SKM-1 (cell line): ENCODE measurements at regions not wholly inside any gene's neighbourhood (a gene's known extent, or its start where the extent isn't known, plus 50 kb on each side); places are given as distances from the start of the nearest gene placed in this dataset.
"Not testable (repeated sequence)": the region's sequence is repeated elsewhere in the genome, so short reads cannot be mapped to it uniquely, and the experiment has no call there.

Source experiments
- DNase-seq: peaks from one replicate; lab custom pipeline; 2025; ENCODE audit not compliant: unreplicated experiment; lab: John Stamatoyannopoulos, UW

DNA sequence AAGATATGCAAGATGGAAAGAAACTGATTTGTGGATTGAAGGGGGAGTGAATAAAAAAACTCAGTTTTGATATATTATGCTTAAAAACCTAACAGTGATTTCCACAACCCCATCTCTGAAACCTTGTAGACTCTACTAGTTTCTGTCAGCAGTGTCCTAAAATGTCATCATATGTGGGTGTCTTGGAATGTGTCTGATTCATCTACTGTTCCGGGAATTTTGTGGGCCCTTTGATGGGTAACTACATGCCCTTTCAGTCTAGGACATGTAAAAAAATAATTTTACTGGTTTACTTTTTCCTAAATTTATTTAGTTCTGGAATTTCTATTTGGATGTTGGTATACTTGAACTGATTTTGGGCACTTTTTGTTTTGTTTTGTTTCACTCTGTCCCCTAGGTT is 118.9 kb upstream of the NMUR2 start:
- no peak for DNase-seq

DNA sequence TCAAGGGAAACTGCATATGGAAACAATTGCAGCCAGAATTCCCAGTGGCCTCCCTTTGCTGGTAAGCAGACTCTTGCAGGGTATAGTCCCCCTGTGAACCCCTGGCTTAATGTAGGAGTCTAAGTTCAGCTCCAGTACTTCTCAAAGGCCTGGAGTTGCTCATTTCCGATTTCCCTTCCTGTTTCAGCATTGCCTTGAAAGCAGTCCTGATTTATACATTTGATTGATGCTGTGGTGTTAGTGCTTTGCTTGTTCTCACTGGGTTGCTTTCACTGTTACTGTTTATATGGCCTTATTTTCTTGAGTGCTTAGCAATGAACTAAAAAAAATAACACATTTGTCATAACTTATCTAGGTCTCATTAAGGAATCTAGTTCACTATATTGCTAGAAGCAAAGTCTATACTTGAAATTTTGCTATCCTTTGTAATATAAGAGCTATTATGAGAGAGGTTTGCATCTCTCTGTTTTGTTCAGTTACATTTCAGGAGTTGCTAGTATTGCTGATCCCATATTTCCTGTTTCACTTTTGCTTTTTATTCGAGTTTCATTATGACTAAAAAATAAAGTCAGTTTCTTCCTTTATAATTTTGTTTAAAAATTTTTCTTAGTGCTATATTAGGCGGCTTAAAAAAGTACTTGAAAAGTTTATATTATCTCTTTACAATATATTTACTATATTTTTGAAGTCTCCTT is 122.4 kb upstream of the NMUR2 start:
- DNase-seq: no peak

DNA sequence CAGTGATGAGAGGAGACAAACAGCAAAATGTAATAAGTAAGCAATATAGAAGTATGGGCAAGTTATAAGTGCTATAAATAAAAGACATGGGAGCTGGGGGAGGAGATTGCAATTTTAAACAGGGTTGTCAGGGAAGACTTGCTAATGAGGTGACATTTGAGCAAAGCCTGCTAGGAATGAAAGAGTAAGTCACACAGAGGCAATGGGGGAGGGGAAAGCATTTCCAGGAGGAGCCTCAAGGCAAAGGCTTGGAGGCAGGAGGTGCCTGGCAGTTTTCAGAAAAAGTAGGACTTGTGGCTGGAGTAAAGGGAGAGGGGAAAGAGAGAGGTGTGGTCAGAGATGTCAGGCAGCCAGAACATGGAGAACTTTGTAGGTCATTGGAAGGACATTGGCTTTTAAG is 124.4 kb upstream of the NMUR2 start:
- DNase-seq: no peak

DNA sequence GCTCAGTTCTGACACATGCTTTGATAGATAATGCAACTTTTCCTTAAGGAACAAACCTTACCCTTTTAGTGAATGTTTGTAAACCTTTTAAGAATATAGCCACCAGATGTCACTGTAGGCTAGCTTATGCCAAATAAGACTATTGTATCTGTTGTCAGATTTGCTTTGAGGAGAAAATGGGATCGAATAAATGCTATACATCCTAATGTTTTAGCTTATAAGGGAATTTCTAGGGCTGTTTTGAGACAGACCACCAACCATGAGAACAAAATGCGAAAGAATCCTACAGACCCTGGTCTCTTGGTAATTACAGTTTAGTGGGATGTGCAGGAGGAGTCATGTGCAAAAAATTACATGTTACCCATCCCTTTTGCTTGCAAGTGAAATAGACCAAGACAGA is 127.6 kb upstream of the NMUR2 start:
- DNase-seq: peak; percentile 3

DNA sequence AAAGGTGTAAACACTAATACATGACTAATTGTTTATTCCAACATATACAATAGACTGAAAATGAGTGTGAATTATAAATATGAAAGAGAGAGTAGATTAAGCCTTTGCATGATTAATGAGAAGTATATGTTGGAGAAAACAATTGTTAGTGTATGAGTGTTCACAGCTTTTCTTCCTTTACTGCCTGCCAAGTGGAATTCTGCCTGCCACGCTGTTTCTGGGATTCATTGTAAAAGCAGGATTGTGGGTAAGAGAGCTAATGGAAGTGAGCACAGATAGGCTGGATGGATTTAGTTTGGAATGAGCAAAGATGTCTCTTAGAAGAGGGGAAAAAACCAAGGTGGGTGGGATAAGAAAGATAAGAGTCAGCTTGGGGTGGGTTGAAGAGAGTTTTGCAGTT is 129.6 kb upstream of the NMUR2 start:
- DNase-seq: no peak

- DNase-seq: no peak
Measured at GRCh38 chr5:152542741-152543140, 137.7 kb upstream of the NMUR2 start.

DNA sequence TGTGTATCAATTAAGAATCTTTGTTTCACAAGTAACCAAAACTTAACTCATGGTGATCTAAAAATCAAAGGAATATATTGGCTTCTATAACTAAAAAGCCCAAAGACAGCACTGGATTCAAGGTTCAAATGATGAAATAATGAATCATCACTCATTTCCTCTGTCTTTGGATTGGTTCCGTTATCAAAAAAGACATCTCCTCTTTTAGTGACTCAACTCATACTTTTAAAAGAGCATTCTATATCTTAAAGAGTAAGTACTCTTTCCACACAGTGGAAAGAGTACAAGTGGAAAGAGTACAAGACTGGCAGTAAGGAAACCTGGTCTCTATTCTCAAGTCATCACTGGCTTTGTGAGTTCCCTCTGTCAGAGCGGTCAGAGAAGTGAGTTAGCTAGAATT is 141.4 kb upstream of the NMUR2 start:
- no peak for DNase-seq

GRCh38 chr5:152547202-152547601 is 142.1 kb upstream of the NMUR2 start:
- no peak for DNase-seq

DNA sequence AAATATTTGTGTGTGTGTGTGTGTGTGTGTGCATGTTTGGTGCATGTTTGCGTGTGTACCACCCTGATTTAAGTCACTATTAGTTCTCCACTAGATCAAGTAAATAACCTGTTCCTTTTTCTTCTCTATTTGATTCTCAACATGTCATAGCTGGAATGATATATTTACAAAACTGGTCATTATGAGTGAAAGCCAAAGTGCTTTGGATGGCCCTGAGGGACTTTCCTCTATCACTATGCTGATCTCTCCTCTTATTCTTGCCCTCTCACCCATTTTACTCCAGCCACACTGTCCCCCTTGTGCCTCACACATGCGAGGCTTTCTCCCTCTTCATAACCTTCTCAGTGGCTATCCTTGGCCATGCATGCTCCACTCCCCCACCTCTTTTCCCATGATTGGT is 144.6 kb upstream of the NMUR2 start:
- no peak for DNase-seq

- DNase-seq: no peak
Measured at GRCh38 chr5:152551061-152551460, 146.0 kb upstream of the NMUR2 start.

GRCh38 chr5:152556784-152557183 is 151.7 kb upstream of the NMUR2 start:
- no peak for DNase-seq

DNA sequence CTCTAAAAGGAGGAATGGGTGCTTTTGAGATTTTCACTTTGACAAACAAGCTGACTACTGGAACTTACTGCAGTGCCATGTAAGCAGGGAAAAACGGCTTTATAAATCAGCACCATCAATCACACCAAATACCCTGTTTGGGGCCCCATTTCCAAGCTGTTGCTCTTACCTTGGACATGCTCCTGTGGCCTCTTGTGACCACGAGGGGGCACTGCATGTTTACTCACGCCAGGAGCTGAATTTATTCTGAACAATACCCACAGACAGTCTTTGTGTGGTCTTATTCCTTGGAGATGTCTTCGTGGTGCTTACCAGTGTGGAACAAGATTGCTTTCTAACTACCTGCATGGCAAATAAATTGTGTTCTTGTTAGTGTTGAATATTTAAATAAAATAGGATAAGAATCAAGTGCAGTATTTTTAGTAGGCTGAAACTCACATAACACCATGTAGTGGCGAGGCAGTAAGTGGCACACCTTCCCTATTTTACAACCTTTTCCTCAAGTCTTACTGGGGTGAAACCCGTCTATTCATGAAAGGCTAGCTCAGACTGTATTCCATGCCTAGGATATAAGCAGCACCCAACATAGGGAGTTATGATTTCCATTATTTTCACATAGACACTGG is 155.5 kb upstream of the NMUR2 start:
- no peak for DNase-seq

DNA sequence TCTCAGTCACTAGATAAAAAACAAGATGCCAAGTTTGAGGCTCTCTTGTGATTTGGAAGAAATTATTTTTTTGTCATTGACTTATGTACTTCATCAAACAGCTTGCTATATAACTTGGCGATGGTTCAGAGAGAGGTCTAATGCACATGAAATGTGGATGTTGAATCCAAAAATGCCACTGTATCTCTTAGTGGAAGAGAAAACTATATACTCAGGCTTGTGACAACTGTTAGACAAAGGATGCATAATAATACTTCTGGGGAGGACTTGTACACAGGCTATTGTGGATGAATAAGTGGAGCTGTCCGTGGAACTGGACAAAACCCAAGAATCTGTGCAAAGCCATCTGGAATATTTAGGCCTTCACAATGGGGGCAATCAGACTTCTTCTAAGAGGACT is 162.9 kb upstream of the NMUR2 start:
- no peak for DNase-seq

DNA sequence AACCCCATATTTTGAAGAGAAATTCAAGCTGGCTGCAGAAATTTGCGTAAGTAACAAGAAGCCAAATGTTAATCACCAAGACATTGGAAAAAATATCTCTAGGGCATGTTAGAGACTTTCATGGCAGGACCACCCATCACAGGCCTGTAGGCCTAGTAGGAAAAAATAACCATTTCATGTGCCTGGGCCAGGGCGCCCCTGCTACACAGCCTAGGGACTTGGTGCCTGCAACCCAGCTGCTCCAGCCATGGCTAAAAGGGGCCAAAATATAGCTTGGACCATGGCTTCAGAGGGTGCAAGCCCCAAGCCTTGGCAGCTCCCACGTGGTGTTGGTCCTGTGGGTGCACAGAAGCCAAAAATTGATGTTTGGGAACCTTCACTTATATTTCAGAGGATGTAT is 167.7 kb upstream of the NMUR2 start:
- DNase-seq: no peak

GRCh38 chr5:152584103-152584502 is 179.0 kb upstream of the NMUR2 start:
- no peak for DNase-seq

DNA sequence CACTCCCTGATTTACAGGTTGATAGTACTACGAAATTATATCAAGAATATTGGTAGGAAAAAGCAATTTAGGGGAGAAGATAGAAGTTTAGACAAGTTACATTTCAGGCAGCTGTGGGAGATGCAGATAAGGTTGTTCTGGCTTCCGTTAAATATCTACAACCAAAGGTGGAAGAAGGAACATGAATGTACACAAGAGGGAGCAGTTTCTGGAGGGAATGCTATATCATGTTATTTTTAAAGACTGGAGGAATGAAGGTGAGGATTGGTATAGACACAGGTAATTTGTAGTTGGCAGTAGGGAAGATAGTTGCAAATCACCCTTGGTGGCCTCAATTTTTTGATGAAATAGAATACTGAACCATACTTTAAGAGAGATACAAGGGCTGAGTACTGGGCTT is 187.3 kb upstream of the NMUR2 start:
- DNase-seq: no peak

DNA sequence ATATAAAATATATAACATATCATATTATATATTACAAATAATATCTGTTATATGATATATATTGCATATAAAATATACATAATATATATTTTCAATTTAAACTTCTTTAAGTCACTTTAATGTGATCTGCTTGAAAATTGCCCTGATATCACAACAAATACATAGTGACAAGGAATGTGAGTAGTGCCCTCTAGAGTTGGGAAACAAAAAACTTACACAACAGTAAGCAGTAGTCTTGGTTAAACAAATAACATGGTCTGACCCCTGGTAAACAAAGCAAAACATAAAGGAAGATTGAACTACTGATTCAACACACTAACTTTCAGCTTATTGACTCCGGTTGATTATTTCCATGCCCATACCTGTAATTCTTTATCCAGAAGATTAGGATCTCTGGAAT is 188.3 kb upstream of the NMUR2 start:
- DNase-seq: no peak

DNA sequence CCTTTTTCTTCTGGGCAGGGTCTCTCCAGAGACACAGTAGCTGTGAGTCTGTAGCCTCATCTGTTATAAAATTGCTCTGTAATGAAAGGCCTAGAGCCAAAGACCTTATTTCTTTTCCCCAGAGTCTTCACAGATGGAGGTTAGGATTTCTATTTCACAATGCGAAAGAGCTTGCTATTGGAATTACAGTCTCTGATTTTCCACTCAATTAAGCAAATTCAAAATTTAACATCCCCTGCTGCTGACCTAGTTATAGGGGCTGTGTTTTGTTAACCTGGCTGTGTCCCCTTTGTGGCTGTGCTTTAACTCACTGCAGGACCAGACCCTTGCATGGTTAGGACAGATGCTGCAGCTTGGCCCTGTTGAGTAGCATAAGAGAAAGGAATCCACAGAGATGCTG is 190.3 kb upstream of the NMUR2 start:
- no peak for DNase-seq

DNA sequence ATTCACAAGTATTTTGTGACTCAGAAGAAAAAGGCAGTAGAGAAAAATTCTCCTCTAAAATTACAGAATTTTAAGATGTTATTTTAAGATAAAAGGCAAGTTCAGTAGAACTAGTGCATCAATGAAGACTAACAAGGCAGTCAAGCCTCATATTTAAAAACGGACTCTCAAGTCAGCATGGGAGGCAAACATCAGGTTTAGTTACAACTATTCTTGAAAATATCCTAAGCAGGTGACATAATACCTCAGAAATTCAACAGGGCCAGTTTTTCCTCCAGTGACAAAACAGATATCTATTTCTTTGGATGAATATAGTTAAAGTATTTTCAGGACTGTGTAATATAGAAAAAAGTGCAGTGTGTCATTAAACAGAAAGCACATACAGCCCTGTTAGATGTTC is 194.0 kb upstream of the NMUR2 start:
- DNase-seq: no peak

- DNase-seq: no peak
Measured at GRCh38 chr5:152601806-152602732, 197.0 kb upstream of the NMUR2 start.

GRCh38 chr5:152606050-152606449 is 201.0 kb upstream of the NMUR2 start:
- DNase-seq: not testable (repeated sequence)

GRCh38 chr5:152606776-152607364 is 201.8 kb upstream of the NMUR2 start:
- DNase-seq: no peak
